Karpas-422 (cell line): ENCODE measurements at regions not wholly inside any gene's neighbourhood (a gene's known extent, or its start where the extent isn't known, plus 50 kb on each side); places are given as distances from the start of the nearest gene placed in this dataset.

Experiments
- DNase-seq: peaks from one replicate; pipeline ENCODE4 v3.0.0-alpha.2; 2015
- H2AFZ ChIP-seq: fragments of 200-600 bp; sonication (generic); 2 replicates; pipeline ENCODE4 v1.6.1; 2014; ENCODE audit warnings: antibody characterized with exemption, low read length, mixed read lengths
- H3K27ac ChIP-seq: fragments of 200-600 bp; sonication (generic); 2 replicates; pipeline ENCODE4 v1.5.1; 2014; ENCODE audit warnings: mild to moderate bottlenecking, low read length, moderate library complexity
- H3K27me3 ChIP-seq: fragments of 200-600 bp; sonication (generic); 2 replicates; pipeline ENCODE4 v1.6.1; 2014; ENCODE audit warnings: low read length, mixed read lengths
- H3K36me3 ChIP-seq: fragments of 200-600 bp; sonication (generic); 2 replicates; pipeline ENCODE4 v1.6.1; 2014; ENCODE audit warnings: low read length, mixed read lengths; ENCODE audit not compliant: insufficient read depth
- H3K4me1 ChIP-seq: fragments of 200-600 bp; sonication (generic); 2 replicates; pipeline ENCODE4 v1.6.1; 2014; ENCODE audit warnings: mild to moderate bottlenecking, low read length, mixed read lengths
- H3K4me2 ChIP-seq: fragments of 200-600 bp; sonication (generic); 2 replicates; pipeline ENCODE4 v1.6.1; 2014; ENCODE audit warnings: low read length, low read depth, mild to moderate bottlenecking; ENCODE audit not compliant: poor library complexity, severe bottlenecking
- H3K4me3 ChIP-seq: fragments of 200-600 bp; sonication (generic); 2 replicates; pipeline ENCODE4 v1.5.1; 2014; ENCODE audit warnings: mild to moderate bottlenecking, antibody characterized with exemption, low read length, mixed read lengths
- H3K79me2 ChIP-seq: fragments of 200-600 bp; sonication (generic); 2 replicates; pipeline ENCODE4 v1.6.1; 2014; ENCODE audit warnings: mild to moderate bottlenecking, low read length, mixed read lengths
- H3K9ac ChIP-seq: fragments of 200-600 bp; sonication (generic); 2 replicates; pipeline ENCODE4 v1.6.0; 2014; ENCODE audit warnings: low read length
- H3K9me2 ChIP-seq: fragments of 200-600 bp; sonication (generic), shearing (Covaris generic); replicated peaks from 2 replicates; pipeline ENCODE4 v1.6.0; 2014; ENCODE audit warnings: mild to moderate bottlenecking, low read length, moderate library complexity; ENCODE audit not compliant: insufficient read depth
- H3K9me3 ChIP-seq: fragments of 300-700, 200-600 bp; sonication (generic); 2 replicates; pipeline ENCODE4 v1.6.1; 2014; ENCODE audit warnings: low read length, mixed read lengths
- H4K20me1 ChIP-seq: fragments of 200-600 bp; sonication (generic); 2 replicates; pipeline ENCODE4 v1.6.1; 2014; ENCODE audit warnings: mild to moderate bottlenecking, antibody characterized with exemption, low read length, low read depth; ENCODE audit not compliant: insufficient read depth

- no peak overlapping the region for H3K4me2 ChIP-seq
- H3K27ac ChIP-seq, result no peak overlapping the region
- no peaks in the 10 kb centered on the region for H3K9me2 ChIP-seq
- DNase-seq, result no peak
- H3K27me3 ChIP-seq, result no peaks in the 10 kb centered on the region
- no peaks in the 10 kb centered on the region for H3K4me1 ChIP-seq
- no peaks in the 10 kb centered on the region for H4K20me1 ChIP-seq
- H3K36me3 ChIP-seq, result no peaks in the 10 kb centered on the region
- no peak overlapping the region for H3K4me3 ChIP-seq
- no peak overlapping the region for H3K9ac ChIP-seq
- H3K79me2 ChIP-seq, result no peaks in the 10 kb centered on the region
- H2AFZ ChIP-seq, result no peak overlapping the region
- H3K9me3 ChIP-seq, result no peaks in the 10 kb centered on the region
Measured at GRCh38 chr12:91565246-91565645, 382.6 kb upstream of the DCN start.

- Histone ChIP-seq H2AFZ (no peak overlapping the region), H3K4me3 (no peak overlapping the region), H3K9ac (no peak overlapping the region), H3K27ac (no peak overlapping the region), H3K27me3 (no peaks in the 10 kb centered on the region), H3K4me1 (no peaks in the 10 kb centered on the region), H3K9me2 (no peaks in the 10 kb centered on the region), H3K36me3 (no peaks in the 10 kb centered on the region), H3K9me3 (no peaks in the 10 kb centered on the region), H3K79me2 (no peaks in the 10 kb centered on the region), H3K4me2 (no peak overlapping the region), H4K20me1 (no peaks in the 10 kb centered on the region)
- DNase-seq, result no peak
Measured at GRCh38 chr12:91563011-91563765, 380.6 kb upstream of the DCN start.

- no peak overlapping the region for H3K9ac ChIP-seq
- H3K36me3 ChIP-seq, result no peaks in the 10 kb centered on the region
- no peak overlapping the region for H2AFZ ChIP-seq
- no peaks in the 10 kb centered on the region for H3K9me3 ChIP-seq
- H3K4me2 ChIP-seq, result no peak overlapping the region
- H3K9me2 ChIP-seq, result no peaks in the 10 kb centered on the region
- H3K27me3 ChIP-seq, result no peaks in the 10 kb centered on the region
- no peak overlapping the region for H3K27ac ChIP-seq
- DNase-seq, result no peak
- H3K4me3 ChIP-seq, result no peak overlapping the region
- no peaks in the 10 kb centered on the region for H3K79me2 ChIP-seq
- no peaks in the 10 kb centered on the region for H4K20me1 ChIP-seq
- H3K4me1 ChIP-seq, result no peaks in the 10 kb centered on the region
Measured at GRCh38 chr12:91562476-91562875, 379.9 kb upstream of the DCN start.

- Histone ChIP-seq H3K9me2 (no peaks in the 10 kb centered on the region), H3K9me3 (no peaks in the 10 kb centered on the region), H3K4me1 (no peaks in the 10 kb centered on the region), H3K36me3 (no peaks in the 10 kb centered on the region), H3K27ac (no peak overlapping the region), H3K9ac (no peak overlapping the region), H4K20me1 (no peaks in the 10 kb centered on the region), H3K79me2 (no peaks in the 10 kb centered on the region), H3K4me2 (no peak overlapping the region), H3K27me3 (no peaks in the 10 kb centered on the region), H3K4me3 (no peak overlapping the region), H2AFZ (no peak overlapping the region)
- DNase-seq, result no peak
Measured at GRCh38 chr12:91561958-91562325, 379.3 kb upstream of the DCN start.

GRCh38 chr12:91561301-91561957 is 378.8 kb upstream of the DCN start:
- no peaks in the 10 kb centered on the region for H4K20me1 ChIP-seq
- H3K9me3 ChIP-seq, result no peaks in the 10 kb centered on the region
- no peak overlapping the region for H3K4me2 ChIP-seq
- DNase-seq, result no peak
- no peak overlapping the region for H3K4me3 ChIP-seq
- no peak overlapping the region for H3K27ac ChIP-seq
- no peaks in the 10 kb centered on the region for H3K27me3 ChIP-seq
- H3K9ac ChIP-seq, result no peak overlapping the region
- H3K36me3 ChIP-seq, result no peaks in the 10 kb centered on the region
- H3K9me2 ChIP-seq, result no peaks in the 10 kb centered on the region
- H3K79me2 ChIP-seq, result no peaks in the 10 kb centered on the region
- H3K4me1 ChIP-seq, result no peaks in the 10 kb centered on the region
- H2AFZ ChIP-seq, result no peak overlapping the region

- Histone ChIP-seq H3K9me2 (no peaks in the 10 kb centered on the region), H3K4me3 (no peak overlapping the region), H3K9ac (no peak overlapping the region), H2AFZ (no peak overlapping the region), H3K27me3 (no peaks in the 10 kb centered on the region), H3K27ac (no peak overlapping the region), H3K4me1 (no peaks in the 10 kb centered on the region), H3K79me2 (no peaks in the 10 kb centered on the region), H3K36me3 (no peaks in the 10 kb centered on the region), H4K20me1 (no peaks in the 10 kb centered on the region), H3K4me2 (no peak overlapping the region), H3K9me3 (no peaks in the 10 kb centered on the region)
- DNase-seq, result no peak
Measured at GRCh38 chr12:91556909-91557308, 374.3 kb upstream of the DCN start.

GRCh38 chr12:91555436-91556415 is 373.1 kb upstream of the DCN start:
- Histone ChIP-seq H3K4me2 (no peak overlapping the region), H3K79me2 (no peaks in the 10 kb centered on the region), H2AFZ (no peak overlapping the region), H3K9me3 (no peaks in the 10 kb centered on the region; the same call in 1 of the 2 replicates), H3K4me1 (no peaks in the 10 kb centered on the region), H3K27ac (no peak overlapping the region), H3K27me3 (no peaks in the 10 kb centered on the region), H3K36me3 (no peaks in the 10 kb centered on the region), H3K9ac (no peak overlapping the region), H3K9me2 (no peaks in the 10 kb centered on the region), H3K4me3 (no peak overlapping the region), H4K20me1 (no peaks in the 10 kb centered on the region)
- DNase-seq, result no peak

- no peak overlapping the region for H3K9ac ChIP-seq
- no peaks in the 10 kb centered on the region for H3K36me3 ChIP-seq
- H2AFZ ChIP-seq, result no peak overlapping the region
- no peaks in the 10 kb centered on the region; the same call in 1 of the 2 replicates for H3K9me3 ChIP-seq
- H3K79me2 ChIP-seq, result no peaks in the 10 kb centered on the region
- no peak for DNase-seq
- H3K4me2 ChIP-seq, result no peak overlapping the region
- H3K4me3 ChIP-seq, result no peak overlapping the region
- H3K27me3 ChIP-seq, result no peaks in the 10 kb centered on the region
- H3K4me1 ChIP-seq, result no peaks in the 10 kb centered on the region
- no peaks in the 10 kb centered on the region for H4K20me1 ChIP-seq
- no peaks in the 10 kb centered on the region for H3K9me2 ChIP-seq
- no peak overlapping the region for H3K27ac ChIP-seq
Measured at GRCh38 chr12:91551927-91552326, 369.3 kb upstream of the DCN start.
